ENCODE measurements at regions not wholly inside any gene's neighbourhood (a gene's known extent, or its start where the extent isn't known, plus 50 kb on each side); places are given as distances from the start of the nearest gene placed in this dataset.

DNA sequence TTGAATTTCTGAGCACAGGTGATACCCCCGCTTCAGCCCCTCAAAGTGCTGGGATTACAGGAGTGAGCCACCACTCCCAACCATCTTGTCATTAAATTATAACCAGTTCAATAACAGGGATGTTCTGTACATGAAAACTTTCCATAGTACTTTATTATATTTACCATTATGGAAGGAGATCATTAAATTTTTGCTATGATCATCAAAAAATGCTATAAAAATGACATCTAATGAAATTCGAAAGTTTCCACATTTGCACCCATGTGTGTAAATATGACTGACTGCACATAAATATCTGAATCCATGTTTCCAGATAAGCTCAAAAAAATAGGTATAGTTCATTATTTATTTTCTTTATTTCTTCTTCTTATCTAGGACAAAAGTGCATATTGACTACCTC is 182.6 kb downstream of the FBXO8 start:
- Histone ChIP-seq H3K27ac (ENCODE audit: low read depth, low read length, severe bottlenecking) (no peak overlapping the region), H3K9me3 (ENCODE audit: control insufficient read depth, low read length) (no peaks in the 10 kb centered on the region), H3K4me1 (ENCODE audit: control insufficient read depth, insufficient read depth, low read length, poor library complexity, severe bottlenecking) (no peaks in the 10 kb centered on the region), H3K4me3 (ENCODE audit: extremely low read depth, insufficient read depth, low read length, poor library complexity, severe bottlenecking) (no peak overlapping the region), H3K36me3 (ENCODE audit: control insufficient read depth, insufficient read depth, low read length) (no peaks in the 10 kb centered on the region)
- WGBS, 2 experiments (ENCODE audit: insufficient coverage in 2 of 2), result no CpG with 5 or more reads among the region's 2 CpGs

DNA sequence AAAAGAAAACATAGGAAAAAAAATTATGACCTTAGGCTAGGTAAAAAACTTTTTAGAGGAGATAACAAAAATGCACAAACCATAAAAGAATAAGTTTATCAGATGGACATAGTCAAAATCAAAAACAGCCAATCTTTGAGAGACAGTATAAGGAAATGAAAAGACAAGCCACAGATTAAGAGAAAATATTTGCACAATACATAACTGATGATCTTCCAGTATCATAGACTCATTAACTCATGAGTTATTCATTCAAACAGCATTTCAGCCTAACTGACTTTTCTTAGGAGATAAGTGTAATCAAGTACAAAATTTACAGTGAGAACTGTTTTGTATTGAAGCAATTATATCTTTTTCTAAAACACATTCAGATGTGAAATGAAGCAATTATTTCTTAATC is 183.8 kb downstream of the FBXO8 start:
- H3K27ac ChIP-seq (ENCODE audit: low read depth, low read length, severe bottlenecking), result no peak overlapping the region
- H3K4me1 ChIP-seq (ENCODE audit: control insufficient read depth, insufficient read depth, low read length, poor library complexity, severe bottlenecking), result no peaks in the 10 kb centered on the region

DNA sequence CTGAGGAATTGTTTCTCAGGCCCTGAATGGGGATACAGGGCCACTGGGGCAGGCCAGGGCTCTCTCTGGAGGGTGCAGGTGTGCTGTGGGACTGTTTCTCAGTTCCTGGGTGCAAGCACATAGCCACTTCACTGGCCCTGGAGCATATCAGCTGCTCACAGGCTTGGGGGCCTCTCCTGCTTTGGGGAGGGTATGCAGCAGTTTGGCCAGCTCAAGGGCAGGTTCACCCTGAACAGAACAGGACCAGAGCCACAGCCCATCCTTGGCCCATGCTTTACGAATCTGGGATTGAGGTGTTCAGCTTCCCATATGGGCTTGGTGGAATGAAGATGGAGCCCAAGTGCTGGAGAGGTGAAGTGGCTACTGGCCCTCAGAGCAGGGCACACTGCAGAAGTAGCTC is 186.5 kb downstream of the FBXO8 start:
- H3K27ac ChIP-seq (ENCODE audit: low read depth, low read length, severe bottlenecking), result no peak overlapping the region
- no peaks in the 10 kb centered on the region for H3K9me3 ChIP-seq (ENCODE audit: control insufficient read depth, low read length)
- H3K36me3 ChIP-seq (ENCODE audit: control insufficient read depth, insufficient read depth, low read length), result no peaks in the 10 kb centered on the region
- H3K4me1 ChIP-seq (ENCODE audit: control insufficient read depth, insufficient read depth, low read length, poor library complexity, severe bottlenecking), result no peaks in the 10 kb centered on the region
- no peak overlapping the region for H3K4me3 ChIP-seq (ENCODE audit: extremely low read depth, insufficient read depth, low read length, poor library complexity, severe bottlenecking)
- 67% methylated on average over 1 of the region's 1 CpG; no CpG with 5 or more reads in 1 of the 2 experiments for WGBS, 2 experiments (ENCODE audit: insufficient coverage in 2 of 2)

More for the DNA sequence above, 183.8 kb downstream of the FBXO8 start:
- no peaks in the 10 kb centered on the region for H3K36me3 ChIP-seq (ENCODE audit: control insufficient read depth, insufficient read depth, low read length)
- no peaks in the 10 kb centered on the region for H3K9me3 ChIP-seq (ENCODE audit: control insufficient read depth, low read length)
- H3K4me3 ChIP-seq (ENCODE audit: extremely low read depth, insufficient read depth, low read length, poor library complexity, severe bottlenecking), result no peak overlapping the region

DNA sequence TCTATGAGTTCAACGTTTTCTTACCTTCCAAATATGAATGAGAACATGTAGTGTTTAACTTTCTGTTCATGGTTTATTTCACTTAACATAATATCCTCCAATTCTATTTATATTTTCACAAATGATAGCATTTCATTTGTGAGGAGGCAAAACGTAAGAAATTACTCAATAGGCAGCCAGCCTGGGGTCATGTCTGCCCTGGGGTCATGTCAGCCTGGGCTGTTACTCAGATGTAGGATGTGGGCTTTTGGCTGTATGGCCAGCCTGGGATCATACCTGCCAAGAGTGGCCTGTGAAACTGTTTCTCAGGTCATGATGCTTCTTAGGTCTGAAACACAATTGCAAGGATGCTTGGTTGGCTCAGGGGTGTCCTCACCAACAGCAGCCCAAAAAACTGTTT is 187.0 kb downstream of the FBXO8 start:
- 83 to 100% methylated on average over 1 of the region's 2 CpGs for WGBS, 2 experiments (ENCODE audit: insufficient coverage in 2 of 2)
- Histone ChIP-seq H3K36me3 (ENCODE audit: control insufficient read depth, insufficient read depth, low read length) (no peaks in the 10 kb centered on the region), H3K4me1 (ENCODE audit: control insufficient read depth, insufficient read depth, low read length, poor library complexity, severe bottlenecking) (no peaks in the 10 kb centered on the region), H3K4me3 (ENCODE audit: extremely low read depth, insufficient read depth, low read length, poor library complexity, severe bottlenecking) (no peak overlapping the region), H3K27ac (ENCODE audit: low read depth, low read length, severe bottlenecking) (no peak overlapping the region), H3K9me3 (ENCODE audit: control insufficient read depth, low read length) (no peaks in the 10 kb centered on the region)

DNA sequence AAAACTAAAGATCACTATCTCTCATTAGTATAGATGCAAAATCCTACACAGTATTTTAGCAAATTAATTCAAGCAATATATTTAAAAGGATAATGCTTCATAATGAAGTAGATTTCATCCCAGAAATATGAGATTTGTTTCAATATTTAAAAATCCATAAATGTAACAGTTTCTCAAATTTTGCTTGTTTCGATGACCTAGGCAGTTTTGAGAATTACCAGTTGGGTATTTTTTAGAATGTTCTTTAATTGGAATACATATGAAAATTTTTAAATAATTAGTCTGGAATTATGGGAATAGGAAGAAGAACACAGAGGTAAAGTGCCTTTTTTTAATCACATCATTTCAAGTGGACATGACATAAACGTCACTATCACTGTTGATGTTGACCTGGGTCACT is 192.3 kb downstream of the FBXO8 start:
- H3K36me3 ChIP-seq (ENCODE audit: control insufficient read depth, insufficient read depth, low read length), result no peaks in the 10 kb centered on the region
- H3K27ac ChIP-seq (ENCODE audit: low read depth, low read length, severe bottlenecking), result no peak overlapping the region
- peaks cover 14% of the 10 kb centered on the region for H3K4me1 ChIP-seq (ENCODE audit: control insufficient read depth, insufficient read depth, low read length, poor library complexity, severe bottlenecking)
- H3K4me3 ChIP-seq (ENCODE audit: extremely low read depth, insufficient read depth, low read length, poor library complexity, severe bottlenecking), result no peak overlapping the region
- WGBS, 2 experiments (ENCODE audit: insufficient coverage in 2 of 2), result no CpG with 5 or more reads among the region's 2 CpGs
- H3K9me3 ChIP-seq (ENCODE audit: control insufficient read depth, low read length), result no peaks in the 10 kb centered on the region

DNA sequence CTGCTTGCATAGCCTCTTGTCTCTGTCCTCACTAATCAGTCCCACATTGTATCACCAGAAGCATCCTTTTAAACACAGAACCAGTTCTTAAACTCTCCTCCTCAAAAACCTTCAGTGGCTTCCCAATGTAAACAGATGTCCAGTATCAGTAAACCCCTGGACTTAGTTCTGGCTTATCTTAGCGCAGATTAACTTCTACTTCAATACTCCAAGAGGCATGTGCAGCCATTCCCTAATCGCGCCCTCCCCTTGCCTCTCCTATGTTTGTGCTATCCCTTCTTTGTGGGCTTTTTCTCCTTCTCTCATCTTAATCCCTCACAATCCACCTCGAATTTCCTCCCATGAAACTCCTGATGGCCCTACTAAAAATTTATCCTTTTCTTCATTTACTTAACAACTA is 193.8 kb downstream of the FBXO8 start:
- Histone ChIP-seq H3K4me3 (ENCODE audit: extremely low read depth, insufficient read depth, low read length, poor library complexity, severe bottlenecking) (no peak overlapping the region), H3K4me1 (ENCODE audit: control insufficient read depth, insufficient read depth, low read length, poor library complexity, severe bottlenecking) (peaks cover 18% of the 10 kb centered on the region), H3K36me3 (ENCODE audit: control insufficient read depth, insufficient read depth, low read length) (no peaks in the 10 kb centered on the region), H3K9me3 (ENCODE audit: control insufficient read depth, low read length) (no peaks in the 10 kb centered on the region), H3K27ac (ENCODE audit: low read depth, low read length, severe bottlenecking) (no peak overlapping the region)
- 58 to 67% methylated on average over 3 of the region's 4 CpGs for WGBS, 2 experiments (ENCODE audit: insufficient coverage in 2 of 2)

DNA sequence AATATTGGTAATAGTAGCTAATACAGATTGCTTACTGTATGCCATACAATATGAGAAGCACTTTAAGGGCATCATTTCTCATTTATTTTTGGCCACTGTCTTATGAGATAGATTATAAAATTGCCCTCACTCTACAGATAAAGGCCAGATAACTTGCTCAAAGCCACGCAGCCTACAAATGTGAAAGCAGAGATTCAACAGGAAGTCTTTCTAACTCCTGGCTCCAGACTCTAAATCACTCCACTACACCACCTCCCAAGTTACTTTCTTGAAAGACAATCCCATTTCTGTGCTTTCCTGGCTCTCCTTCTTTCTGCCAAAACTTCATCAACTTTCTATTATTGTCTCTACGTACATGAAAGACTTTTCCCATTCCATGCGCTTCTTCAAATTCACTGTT is 194.7 kb downstream of the FBXO8 start:
- Histone ChIP-seq H3K27ac (ENCODE audit: low read depth, low read length, severe bottlenecking) (peak overlapping the region; percentile 33), H3K4me3 (ENCODE audit: extremely low read depth, insufficient read depth, low read length, poor library complexity, severe bottlenecking) (no peak overlapping the region), H3K36me3 (ENCODE audit: control insufficient read depth, insufficient read depth, low read length) (no peaks in the 10 kb centered on the region), H3K4me1 (ENCODE audit: control insufficient read depth, insufficient read depth, low read length, poor library complexity, severe bottlenecking) (peaks cover 21% of the 10 kb centered on the region), H3K9me3 (ENCODE audit: control insufficient read depth, low read length) (no peaks in the 10 kb centered on the region)
- WGBS, 2 experiments (ENCODE audit: insufficient coverage in 2 of 2), result 67 to 89% methylated on average over 1 of the region's 3 CpGs

DNA sequence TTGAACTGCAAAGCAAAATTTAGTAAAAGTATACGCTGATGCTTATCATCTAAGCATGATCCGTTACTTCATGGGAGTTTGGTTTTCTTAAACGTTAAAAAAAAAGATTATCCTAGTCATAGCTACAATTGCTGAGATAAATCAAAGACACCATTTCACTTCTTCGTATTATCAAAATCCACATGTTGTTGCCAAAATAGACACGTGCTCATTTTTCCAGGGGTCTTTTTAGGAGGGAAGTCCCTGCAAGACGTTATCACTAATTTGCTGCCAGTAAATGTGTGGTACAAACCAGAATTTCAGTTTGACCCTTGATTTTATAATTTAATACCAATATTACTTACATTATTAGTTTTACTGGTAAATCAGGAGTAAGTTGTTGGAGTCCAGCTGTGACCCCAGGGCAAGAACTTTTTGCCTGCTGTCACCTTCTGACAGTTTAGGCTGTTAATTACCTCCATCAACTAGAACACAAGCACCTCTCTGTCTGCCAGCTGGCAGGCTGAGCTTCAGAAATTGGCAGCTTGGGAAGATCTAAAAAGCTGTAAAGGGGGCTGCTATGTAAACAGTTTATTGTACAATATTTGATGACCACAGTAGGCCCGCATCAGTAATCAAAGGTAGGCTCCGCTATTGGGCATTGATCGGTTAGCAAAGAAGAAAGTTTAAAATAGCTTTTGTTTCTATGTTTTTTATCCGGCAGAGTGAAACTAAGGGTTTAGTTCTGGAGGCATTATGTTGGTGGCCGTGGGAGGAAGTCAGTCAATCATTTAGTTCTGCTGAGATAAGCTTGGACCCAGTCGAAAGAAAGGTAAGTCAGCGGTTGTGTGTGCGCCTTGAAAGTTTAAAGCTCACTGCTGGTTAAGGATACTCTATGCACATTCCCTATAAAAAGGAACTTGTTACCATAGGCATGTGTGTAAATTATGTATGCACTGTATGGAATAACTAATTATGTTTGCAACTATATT is 196.4 kb downstream of the FBXO8 start:
- 90 to 91% methylated on average over 6 to 13 of the region's 14 CpGs for WGBS, 2 experiments (ENCODE audit: insufficient coverage in 2 of 2)
- H3K4me3 ChIP-seq (ENCODE audit: extremely low read depth, insufficient read depth, low read length, poor library complexity, severe bottlenecking), result no peak overlapping the region
- no peaks in the 10 kb centered on the region for H3K9me3 ChIP-seq (ENCODE audit: control insufficient read depth, low read length)
- H3K4me1 ChIP-seq (ENCODE audit: control insufficient read depth, insufficient read depth, low read length, poor library complexity, severe bottlenecking), result peaks cover 21% of the 10 kb centered on the region
- H3K36me3 ChIP-seq (ENCODE audit: control insufficient read depth, insufficient read depth, low read length), result no peaks in the 10 kb centered on the region
- H3K27ac ChIP-seq (ENCODE audit: low read depth, low read length, severe bottlenecking), result peak overlapping the region; percentile 72

DNA sequence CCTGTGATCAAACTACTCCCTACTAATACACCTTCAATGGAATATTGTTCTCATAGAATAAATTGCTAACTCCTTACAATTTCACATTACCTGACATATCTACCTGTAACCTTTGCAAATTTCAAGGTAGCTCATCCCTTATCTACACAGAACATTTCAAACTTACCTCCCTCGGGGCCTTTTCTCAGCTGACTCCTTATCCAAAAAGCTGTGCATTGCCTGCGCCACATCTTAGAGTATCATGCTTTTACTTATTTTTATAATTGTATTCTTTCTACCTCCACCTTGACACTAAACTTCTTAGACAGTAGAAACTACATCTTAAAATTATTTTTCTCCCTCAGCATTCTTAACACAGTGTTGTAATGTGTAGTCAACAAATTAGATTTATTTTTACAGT is 198.5 kb downstream of the FBXO8 start:
- Histone ChIP-seq H3K4me1 (ENCODE audit: control insufficient read depth, insufficient read depth, low read length, poor library complexity, severe bottlenecking) (peaks cover 24% of the 10 kb centered on the region), H3K27ac (ENCODE audit: low read depth, low read length, severe bottlenecking) (no peak overlapping the region), H3K4me3 (ENCODE audit: extremely low read depth, insufficient read depth, low read length, poor library complexity, severe bottlenecking) (no peak overlapping the region), H3K36me3 (ENCODE audit: control insufficient read depth, insufficient read depth, low read length) (no peaks in the 10 kb centered on the region), H3K9me3 (ENCODE audit: control insufficient read depth, low read length) (no peaks in the 10 kb centered on the region)
- no CpG with 5 or more reads among the region's 2 CpGs for WGBS, 2 experiments (ENCODE audit: insufficient coverage in 2 of 2)

DNA sequence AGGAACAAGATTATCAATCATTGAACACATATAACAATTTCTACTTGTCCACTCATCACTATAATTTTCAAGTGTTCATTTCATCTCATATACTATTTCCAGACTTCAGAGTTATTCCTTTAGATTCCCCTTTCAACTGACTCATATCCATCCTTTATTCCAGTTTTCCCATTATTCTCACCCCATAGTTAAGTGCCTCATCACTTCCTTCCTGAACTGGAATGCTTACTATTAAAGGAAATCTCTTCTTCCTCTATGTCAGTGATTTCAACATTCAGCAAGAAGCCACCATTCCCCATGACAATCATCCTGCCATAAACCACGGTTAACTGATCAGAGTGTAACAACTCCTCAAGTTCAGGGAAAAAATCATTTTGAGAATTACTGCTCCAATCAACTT is 198.9 kb downstream of the FBXO8 start:
- no peaks in the 10 kb centered on the region for H3K36me3 ChIP-seq (ENCODE audit: control insufficient read depth, insufficient read depth, low read length)
- H3K27ac ChIP-seq (ENCODE audit: low read depth, low read length, severe bottlenecking), result no peak overlapping the region
- 89 to 90% methylated on average over 1 of the region's 1 CpG for WGBS, 2 experiments (ENCODE audit: insufficient coverage in 2 of 2)

DNA sequence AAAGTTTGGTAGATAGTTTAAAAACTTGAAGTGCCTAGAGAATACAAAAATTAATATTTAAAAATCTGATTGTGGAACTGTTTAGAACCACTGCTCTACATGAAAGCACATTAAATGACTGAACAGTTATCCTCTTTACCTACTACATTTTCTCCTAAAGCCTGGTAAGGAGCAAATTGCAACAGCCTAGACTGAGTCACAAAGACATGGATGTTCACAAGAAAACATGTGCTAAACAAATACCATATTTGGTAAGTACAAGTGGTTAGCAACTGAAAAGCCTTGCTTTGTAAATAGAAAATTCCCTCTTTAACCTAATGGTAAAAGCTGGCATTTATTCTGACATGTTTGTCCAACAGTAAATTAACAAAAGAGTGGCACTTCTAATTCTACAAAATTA is 203.1 kb downstream of the FBXO8 start:
- no peaks in the 10 kb centered on the region for H3K9me3 ChIP-seq (ENCODE audit: control insufficient read depth, low read length)
- no peaks in the 10 kb centered on the region for H3K36me3 ChIP-seq (ENCODE audit: control insufficient read depth, insufficient read depth, low read length)
- peaks cover 9% of the 10 kb centered on the region for H3K4me1 ChIP-seq (ENCODE audit: control insufficient read depth, insufficient read depth, low read length, poor library complexity, severe bottlenecking)
- no peak overlapping the region for H3K4me3 ChIP-seq (ENCODE audit: extremely low read depth, insufficient read depth, low read length, poor library complexity, severe bottlenecking)
- H3K27ac ChIP-seq (ENCODE audit: low read depth, low read length, severe bottlenecking), result no peak overlapping the region

More for the DNA sequence above, 198.9 kb downstream of the FBXO8 start:
- Histone ChIP-seq H3K9me3 (ENCODE audit: control insufficient read depth, low read length) (no peaks in the 10 kb centered on the region), H3K4me3 (ENCODE audit: extremely low read depth, insufficient read depth, low read length, poor library complexity, severe bottlenecking) (no peak overlapping the region), H3K4me1 (ENCODE audit: control insufficient read depth, insufficient read depth, low read length, poor library complexity, severe bottlenecking) (peaks cover 23% of the 10 kb centered on the region)

All from mesodermal cell (in vitro differentiated cells).